GM21367 (cell line): ENCODE measurements at regions not wholly inside any gene's neighbourhood (a gene's known extent, or its start where the extent isn't known, plus 50 kb on each side); places are given as distances from the start of the nearest gene placed in this dataset.
A peak's percentile ranks its signal among the peaks of the same experiment; 100 is the strongest.
"Not testable (repeated sequence)": the region's sequence is repeated elsewhere in the genome, so short reads cannot be mapped to it uniquely, and the experiment has no call there.

Experiments used
- ATAC-seq: cut with Tn5 transposase; IDR thresholded peaks from one replicate; pipeline ENCODE4 v1.9.1; 2021; ENCODE audit not compliant: unreplicated experiment

DNA sequence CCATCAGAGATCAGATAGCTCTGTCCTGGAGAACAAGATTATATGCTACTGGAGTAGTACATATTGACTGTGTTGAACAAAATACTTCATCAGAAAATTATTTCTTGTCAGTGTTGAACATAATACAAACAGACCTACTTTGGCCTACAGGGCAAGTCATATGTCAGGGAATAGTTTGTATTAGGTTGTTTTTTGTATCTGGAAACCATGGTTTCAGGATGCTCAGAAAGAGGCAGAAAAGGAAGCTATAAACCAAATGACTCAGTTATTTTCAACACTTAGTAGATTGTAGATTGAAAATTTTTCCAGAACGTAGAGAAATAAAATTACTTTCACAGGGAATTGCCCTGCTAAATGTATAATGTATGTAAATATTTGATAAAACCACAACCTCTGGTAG lies 198.4 kb downstream of the CYB561 start:
- ATAC-seq = no peak

DNA sequence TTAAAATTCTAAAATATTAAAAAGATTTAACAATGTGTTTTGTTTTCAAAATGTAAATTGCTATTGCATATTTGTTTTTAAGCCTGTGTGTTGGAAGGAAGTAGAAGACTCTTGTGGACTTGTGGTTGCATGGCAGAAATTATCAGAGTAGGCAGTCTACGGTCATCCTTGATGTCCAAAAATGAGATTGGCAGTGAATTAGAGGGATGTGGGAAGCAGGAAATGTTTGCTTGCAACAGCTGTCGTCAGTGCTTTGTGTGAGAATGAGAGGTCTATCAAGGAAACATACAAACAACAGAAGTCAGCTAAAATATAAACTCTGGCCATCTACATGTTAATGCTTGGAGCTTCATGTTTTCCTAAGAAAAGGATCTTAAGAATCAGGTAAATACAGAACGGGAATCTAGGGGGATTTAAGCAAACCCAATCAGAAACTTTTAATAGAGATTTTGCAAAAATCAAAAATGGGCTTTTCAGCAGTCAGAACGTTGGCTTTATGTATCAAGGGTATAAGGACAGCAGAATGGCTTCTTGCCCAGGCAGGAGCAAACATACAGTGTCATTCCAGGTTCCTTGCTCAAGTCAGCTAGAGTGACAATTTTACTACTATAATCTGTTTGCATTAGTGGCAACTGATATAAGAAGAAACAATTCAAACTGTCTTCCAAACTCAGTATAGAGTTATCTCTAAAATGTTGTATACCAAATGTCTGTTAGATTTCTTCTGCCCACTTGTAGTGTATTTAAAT lies 196.7 kb downstream of the CYB561 start:
- no peak for ATAC-seq

DNA sequence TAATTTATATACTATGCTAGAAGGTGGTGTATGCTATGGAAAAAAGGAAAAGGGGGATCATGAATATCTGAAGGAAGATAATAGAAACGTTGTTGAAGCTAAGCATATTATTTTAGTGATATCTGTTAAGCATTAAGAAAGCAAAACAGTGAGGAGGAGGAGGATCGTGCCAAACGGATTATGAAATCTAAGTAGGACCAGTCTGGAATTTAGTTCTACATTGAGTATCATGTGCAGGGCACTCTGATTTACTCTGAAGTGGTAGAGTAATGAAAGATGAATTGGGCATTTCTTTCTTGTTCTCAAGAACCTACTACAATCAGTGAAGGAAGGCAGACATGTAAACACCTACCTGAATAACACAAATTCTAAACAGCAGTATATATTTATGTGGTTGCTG lies 195.3 kb downstream of the CYB561 start:
- no peak for ATAC-seq

DNA sequence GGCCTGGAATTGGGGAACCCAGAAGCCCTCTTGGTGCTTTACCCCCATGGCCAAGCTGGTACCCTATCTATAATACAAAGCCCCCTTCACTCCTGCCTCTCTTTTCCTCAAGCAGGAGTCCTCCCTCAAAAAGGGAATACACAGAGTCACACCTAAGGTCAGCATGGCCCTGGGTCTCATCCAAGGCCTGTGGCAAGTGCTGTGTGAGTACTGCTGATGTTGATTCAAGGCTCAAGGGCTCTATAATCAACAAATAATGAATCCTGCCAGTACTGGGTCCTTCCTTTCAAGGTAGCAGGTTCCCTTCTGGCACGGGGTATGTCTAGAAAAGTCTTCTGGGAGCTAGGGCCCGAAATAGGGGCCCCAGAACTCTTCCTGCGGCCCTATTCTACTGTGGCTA lies 187.3 kb downstream of the CYB561 start:
- ATAC-seq = no peak

DNA sequence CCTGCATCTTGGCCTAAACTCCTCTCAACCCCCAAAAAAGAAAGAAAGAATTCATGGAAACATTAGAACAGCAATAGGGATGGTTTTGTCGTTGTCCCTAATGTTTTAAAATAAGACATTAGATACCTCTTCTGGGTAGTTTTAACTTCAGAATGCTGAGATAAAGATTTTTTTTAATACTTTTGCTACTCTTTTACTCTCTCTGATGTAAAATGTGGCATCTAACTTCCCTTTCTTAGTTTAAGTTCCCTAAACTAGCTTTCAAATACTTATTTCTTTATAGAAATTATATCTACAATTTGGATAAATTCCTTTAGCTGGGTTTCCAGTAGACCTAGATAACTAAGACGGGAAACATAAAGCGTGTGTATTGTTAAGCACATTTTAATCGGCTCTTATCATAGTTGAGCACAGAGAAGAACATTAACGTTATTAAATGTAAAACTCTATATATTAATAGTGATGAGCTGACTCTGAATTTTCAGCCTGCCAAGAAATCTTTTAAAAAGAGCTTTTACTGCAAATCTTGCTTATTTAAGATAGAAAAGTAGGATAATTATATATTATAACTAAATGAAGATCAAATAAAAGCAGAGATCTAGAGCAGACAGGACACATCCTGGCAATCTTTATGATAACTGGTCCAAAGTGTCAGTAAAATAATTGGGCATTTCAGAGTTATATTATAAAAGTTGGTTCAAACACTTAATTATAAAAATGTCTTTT lies 183.2 kb downstream of the CYB561 start:
- ATAC-seq = no peak

DNA sequence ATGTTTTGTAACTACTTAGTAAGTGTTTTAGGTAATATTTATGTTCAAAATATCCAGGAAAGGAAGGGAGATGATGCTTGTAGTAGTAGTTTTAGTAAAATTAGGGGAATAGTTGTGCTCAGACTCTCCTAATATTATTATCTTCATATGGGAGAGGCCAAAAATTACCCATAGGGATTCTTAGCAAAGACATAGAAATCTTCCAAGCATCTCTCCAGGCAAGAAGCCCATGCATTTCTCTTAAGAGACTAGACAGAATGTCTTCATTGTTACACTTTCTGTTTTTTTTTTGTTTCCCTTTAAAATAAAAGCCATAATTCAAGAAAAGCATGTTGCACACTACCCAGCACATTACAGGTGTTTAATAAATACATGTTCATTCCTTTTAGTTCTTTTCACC lies 180.6 kb downstream of the CYB561 start:
- ATAC-seq = no peak

DNA sequence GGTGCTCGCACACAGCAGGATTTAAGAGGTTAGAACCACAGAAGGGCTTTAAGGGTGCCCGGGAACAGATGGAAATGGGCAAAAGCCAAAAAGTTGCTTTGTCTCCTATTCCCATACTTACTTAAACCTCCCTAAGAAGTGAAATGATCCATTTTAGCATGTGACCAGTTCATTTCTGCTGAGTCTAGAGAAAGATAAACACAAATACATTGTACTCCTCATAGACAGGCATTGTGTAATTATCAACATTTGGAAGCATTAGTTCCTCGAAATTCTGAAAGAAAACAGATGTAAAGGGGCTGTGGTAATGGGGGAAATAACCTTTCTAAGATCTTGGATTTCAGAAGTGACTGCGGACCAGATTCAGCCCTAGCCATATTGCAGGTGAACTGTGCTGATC lies 178.3 kb downstream of the CYB561 start:
- no peak for ATAC-seq

DNA sequence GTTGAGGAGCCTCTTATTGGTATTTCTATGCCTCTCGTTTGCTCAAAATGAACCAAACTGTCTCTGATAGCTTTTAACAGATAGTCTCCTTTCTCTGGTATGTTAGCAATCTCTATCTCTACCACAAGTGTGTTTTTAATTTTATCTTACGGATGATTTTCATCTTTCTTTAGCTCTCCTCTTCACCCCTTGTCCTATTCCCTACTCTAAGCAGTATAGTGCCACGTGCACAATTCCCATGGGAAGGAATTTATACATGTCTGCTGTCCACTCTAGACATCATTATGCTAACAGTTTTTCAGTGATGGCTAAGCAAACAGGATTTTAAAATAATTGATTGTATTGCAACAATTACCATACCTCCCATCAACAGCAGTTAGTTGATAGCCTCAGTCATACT lies 177.3 kb downstream of the CYB561 start:
- ATAC-seq = no peak

DNA sequence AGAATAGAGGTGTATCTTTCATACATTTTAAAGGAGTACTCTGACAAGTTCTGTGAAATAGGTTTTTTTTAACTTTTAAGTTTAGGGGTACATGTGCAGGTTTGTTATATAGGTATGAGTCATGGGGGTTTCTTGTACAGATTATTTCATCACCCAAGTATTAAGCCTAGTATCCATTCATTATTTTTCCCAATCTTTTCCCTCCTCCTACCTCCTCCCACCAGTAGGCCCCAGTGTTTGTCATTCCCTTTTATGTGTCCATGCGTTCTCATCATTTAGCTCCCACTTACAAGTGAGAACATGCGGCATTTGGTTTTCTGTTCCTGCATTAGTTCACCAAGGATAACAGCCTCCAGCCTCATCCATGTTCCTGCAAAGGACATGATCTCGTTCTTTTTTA lies 175.5 kb downstream of the CYB561 start:
- ATAC-seq = no peak

DNA sequence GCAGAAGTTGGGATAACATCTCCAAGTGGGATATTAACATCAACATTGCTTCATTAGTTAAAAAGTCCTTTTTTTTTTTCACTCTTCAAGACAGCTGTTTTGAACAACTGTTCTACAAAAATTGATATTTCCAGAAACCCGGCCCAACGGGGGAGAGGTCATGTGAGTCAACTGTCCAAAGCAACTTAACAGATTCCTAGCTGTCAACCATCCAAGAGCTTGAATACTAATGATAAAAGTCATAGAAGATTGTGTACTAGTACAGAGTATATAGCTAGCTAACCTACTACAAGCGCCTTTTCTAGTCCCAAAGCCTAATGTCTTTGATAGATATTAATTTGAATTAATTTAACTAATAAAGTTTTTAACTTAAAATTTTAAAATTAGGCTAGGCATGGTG lies 172.0 kb downstream of the CYB561 start:
- no peak for ATAC-seq

DNA sequence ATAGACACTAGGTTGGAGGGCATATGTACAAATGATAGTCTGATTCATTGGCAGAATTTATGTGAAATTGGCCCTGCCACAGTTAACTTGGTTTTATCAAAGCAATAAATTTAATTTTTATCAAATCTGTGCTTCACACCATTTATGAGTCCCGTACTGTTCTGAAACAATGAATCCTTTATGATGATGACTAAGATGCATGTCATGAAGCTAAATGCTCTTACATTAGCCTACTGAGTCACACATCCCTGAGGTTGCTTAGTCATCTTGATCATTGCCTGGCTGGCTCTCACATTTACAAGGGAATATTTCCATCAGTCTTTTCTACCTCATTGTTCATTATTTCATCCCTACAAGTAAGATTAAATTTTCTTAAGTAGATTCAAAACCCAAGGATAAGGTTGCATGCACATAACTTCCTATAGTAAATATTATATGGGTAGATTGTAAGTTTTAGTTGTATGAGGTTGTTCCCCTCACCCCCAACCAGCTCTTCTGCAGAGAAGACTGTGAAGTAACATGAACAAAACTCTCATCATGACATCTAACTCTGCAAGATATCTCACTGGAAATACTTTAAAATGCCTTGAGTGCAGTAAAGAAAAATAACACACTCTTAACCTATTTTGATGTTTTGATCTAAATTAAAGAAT lies 170.7 kb downstream of the CYB561 start:
- no peak for ATAC-seq

DNA sequence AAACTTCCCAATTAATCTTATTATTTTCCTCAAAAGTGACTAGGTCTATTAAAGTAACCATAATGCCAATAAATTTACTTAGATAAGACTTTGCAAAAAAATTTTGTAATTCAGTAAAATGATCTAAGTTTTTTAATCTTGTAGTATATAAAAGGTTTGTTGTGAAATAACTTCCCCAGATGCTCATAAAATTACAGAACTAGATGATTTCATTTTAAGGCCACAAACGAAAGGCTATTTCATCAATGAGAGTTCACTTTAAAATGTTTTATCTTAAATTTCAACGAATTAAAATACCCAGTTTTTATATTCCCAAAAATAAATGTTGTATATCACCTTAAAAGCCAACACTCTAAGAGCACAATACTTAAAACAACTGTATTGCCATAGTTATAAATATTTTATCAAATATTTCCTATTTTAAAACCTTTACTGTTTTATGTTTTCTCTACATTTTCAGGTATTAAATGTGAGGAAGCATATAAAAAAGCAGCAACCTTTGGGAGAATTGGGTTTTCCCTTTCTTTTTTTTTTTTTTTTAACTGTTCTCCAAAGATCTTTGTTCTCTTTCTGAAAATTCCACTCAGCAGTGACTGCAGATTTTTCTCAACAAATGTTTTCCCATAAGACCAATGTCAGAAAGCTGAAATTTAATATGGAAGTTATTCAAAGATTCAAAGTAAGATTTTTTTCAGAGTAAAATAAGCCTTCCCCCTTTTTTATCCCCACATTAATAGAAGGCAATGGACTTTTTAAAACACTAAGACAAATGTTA lies 169.9 kb downstream of the CYB561 start:
- ATAC-seq = no peak

DNA sequence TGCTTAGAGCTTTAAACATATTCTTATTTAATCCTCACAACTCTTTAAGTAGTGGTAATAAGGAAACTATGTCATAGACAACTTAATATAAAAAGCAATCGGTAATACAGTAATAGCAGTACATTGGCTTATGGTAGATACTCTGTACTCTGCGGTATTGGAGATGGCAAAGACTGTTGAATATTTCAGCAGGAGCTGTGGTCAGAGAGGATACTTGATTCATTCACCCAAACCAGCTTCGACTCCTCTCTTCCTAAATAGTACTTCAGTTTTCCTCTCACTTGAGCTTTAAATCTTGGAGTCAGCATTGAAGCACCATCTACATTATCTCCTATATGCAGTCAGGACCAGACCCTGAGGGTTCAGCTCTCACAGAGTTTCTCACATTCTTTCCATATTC lies 169.3 kb downstream of the CYB561 start:
- no peak for ATAC-seq

DNA sequence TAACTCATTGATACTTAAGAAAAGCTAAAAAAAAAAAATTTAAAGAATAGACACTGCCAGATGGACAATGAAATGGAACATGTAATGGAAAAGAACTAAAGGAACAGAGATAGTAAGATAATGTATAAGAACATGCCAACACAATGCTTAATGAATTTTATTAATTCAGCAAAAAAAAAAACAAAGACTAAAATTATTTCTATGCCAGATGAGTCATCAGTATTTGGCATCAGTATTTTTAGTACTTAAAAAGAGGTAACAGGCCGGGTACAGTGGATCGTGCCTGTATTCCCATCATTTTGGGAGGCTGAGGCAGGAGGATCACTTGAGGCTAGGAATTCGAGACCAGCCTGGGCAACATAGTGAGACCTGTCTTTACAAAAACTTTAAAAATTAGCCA lies 168.5 kb downstream of the CYB561 start:
- no peak for ATAC-seq

DNA sequence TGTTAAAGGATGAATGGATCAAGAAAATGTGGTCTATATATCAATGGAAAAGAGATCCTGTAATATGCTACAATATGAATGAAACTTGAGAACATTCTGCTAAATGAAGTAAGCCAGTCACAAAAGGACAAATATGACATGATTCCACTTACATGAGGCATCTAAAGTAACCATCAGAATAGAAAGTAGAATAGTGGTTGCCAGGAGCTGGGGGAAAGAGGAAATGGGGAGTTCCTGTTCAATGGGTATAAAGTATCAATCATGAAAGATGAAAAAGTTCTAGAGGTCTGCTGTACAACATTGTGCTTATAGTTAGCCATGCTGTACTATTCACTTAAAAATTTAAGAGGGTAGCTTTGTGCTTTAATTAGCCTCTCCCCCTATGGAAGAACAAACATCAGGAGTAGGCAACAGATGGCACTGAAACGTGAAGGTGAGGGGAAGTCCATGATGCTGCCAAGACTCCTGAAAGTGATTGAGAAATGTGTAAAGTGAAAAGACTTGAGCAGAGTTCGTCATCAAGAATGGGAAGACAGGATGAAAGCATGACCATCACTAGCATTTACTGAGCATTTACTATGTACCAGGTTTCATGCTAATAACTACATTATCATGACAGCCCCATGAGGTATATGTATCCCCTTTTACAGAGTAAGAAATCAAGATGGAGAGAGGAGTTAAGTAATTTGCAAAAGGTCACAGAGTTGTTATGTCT lies 167.2 kb downstream of the CYB561 start:
- no peak for ATAC-seq

DNA sequence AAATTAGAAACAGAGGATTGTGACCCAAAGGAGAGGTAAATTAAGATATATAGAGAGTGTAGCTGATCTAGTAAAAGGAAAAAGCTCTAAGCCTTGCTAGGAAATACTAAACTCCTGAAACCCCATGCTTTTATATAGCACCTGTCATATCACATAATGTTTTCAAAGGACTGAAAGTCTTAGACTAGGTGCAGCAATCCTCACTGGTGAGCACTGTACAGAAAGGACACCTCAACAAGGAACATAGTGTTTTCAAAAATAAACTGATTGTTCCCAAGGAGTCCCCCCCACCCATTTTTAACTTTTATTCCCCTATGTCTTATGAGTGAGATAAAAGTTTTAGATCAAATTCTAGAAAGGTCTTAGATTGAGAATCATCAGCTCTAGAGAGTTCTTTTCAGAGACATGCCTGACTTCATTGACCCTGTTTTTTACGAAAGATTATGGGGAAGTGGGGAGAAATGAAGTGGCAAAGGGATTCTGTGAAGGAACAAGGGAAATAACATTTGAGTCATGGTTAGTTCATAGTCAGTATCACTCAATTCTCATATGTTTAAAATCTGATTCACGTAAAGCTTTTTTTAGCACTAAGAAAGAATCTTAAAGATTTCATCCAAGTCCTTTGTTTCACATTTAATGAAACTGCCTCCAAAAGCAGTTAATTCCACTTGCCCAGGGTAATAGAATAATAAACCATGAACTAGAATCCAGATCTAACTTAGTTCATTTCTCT lies 166.4 kb downstream of the CYB561 start:
- ATAC-seq = no peak

DNA sequence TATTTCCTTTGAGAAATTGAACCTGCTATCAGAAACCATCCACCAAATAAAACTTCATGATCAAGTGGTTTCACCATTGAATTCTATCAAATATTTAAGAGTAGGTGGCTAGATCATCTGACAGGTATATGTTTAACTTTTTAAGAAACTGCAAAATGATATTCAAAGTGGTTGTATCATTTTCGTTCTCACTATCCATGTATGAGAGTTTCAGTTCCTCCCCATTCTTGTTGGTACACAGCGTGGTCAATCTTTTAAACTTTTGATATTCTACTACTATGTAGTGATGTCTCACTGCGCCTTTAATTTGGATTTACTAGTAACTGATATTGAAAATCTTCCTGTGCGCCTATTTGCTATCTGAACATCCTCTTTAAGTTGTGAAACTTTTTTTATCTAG lies 163.7 kb downstream of the CYB561 start:
- peak; percentile 62 for ATAC-seq

DNA sequence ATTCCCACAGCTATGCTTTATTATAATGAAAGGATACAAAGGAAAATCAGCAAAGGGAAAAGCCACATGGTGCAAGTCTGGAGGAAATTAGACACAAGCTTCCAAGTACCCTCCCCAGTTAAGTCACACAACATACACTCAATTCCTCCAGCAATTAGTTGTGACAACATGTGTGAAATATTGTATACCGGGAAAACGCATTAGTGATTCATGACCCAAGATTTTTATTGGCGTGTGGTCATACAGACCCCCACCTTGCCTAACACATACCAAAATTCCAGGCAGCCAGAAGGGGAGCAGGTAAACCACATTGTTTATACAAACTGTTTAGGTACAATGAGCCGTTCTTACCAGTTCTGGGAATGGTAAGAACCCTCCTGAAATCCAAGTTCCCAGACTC lies 160.6 kb downstream of the CYB561 start:
- ATAC-seq = no peak

DNA sequence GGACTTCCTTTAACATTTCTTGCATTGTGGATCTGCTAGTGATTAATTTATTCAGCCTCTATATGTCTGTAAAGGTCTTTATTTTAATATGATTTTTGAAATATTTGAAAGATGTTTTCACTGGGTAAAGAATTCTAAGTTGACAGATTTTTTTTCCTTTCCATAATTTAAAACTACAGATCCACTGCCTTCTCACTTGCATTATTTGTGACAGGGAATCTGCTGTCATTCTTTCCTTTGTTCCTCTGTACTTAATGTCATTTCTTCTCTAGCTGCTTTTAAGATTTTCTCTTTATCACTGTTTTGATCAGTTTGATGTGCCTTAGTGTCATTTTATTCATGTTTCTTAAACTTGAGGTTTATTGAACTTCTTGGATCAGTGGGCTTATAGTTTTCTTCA lies 159.9 kb downstream of the CYB561 start:
- ATAC-seq = no peak

DNA sequence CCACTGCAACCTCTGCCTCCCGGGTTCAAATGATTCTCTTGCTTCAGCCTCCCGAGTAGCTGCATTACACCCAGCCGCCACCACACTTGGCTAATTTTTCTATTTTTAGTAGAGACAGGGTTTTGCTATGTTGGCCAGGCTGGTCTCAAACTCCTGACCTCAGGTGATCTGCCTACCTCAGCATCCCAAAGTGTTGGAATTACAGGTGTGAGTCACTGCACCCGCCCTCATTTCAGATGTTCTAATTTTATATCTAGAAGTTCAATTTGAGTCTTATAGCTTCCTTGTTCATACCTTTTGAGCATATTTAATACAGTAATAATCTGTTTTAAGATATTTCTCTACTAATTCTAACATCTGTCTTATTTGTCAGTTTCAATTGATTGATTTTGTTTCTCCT lies 159.1 kb downstream of the CYB561 start:
- not testable (repeated sequence) for ATAC-seq
